NCI-H1930 (cell line): ENCODE measurements at regions not wholly inside any gene's neighbourhood (a gene's known extent, or its start where the extent isn't known, plus 50 kb on each side); places are given as distances from the start of the nearest gene placed in this dataset.
"Not testable (repeated sequence)": the region's sequence is repeated elsewhere in the genome, so short reads cannot be mapped to it uniquely, and the experiment has no call there.

ENCODE experiments used
- DNase-seq, 2 experiments: peaks; one replicate each; lab custom pipeline; 2025; lab: John Stamatoyannopoulos, UW

DNA sequence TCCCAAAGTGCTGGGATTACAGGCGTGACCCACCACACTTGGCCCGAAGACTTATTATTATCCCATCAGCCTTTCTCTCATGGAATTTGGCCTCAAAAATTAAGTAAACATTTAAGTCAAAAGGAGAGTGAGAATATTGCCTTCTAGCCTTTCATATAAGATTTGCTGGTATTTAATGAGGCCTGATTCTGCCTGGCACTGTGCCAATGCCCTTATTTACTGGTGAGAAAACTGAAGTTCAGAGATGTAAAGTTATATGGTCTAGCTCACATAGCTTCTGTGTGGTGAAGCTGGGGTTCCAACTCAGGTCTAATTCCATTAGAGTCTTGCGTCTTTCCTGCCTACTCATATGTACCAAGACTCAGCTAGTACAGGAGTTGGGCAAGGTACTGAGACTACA, 260.2 kb downstream of the SDHAF3 start:
- no peak for DNase-seq

DNA sequence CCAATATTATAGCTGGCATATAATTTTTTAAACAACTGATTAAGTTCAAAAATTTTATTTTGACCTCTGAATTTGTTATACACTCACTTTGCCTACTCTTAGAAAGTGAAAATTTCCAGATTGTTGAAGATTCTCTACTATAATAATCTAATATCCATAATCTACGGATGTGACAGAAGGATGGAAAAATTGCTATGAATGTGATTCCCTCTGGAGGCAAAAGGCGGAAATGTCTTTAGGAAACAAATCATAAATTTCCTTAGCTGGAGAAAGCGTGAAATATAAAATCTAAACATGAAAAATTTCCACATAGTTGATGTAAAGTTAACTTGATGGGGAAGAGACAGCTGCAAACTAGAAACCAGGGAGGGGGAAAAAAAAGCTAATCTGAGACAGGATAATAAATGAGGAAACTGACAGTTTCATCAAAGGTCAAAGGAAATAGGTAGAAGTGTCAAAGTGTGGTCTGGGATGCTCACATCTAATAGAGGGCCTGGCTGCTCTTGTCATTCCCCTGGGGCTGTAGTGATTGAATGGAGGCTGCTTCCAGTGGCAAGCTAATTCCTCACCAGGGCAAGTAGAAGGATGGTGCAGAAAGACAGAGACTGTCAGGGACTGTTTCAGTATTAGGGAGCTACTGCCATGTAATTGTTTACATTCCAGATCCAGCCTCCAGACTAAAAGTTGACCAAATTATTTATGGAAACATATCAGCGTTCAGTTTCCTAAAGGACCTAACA, 264.5 kb downstream of the SDHAF3 start:
- no peak for DNase-seq

DNA sequence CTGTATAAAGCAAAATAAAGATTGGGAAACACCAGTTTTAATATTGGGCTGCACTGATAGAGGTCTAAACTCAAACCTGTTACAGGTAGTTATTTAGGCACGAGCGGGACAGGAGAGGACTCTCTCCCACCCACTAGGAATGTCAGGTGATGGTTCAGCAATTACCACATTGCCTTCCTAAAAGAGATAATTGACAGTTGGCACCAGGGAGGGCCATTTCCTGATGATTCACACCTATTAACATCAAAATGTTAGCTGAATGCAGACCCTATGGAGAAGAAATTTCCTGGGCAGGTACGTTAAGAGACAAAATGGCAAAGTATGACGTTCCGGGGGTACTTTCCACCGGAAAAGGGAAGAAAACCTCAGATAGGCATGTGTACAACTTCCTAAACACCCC, 272.6 kb downstream of the SDHAF3 start:
- no peak for DNase-seq

DNA sequence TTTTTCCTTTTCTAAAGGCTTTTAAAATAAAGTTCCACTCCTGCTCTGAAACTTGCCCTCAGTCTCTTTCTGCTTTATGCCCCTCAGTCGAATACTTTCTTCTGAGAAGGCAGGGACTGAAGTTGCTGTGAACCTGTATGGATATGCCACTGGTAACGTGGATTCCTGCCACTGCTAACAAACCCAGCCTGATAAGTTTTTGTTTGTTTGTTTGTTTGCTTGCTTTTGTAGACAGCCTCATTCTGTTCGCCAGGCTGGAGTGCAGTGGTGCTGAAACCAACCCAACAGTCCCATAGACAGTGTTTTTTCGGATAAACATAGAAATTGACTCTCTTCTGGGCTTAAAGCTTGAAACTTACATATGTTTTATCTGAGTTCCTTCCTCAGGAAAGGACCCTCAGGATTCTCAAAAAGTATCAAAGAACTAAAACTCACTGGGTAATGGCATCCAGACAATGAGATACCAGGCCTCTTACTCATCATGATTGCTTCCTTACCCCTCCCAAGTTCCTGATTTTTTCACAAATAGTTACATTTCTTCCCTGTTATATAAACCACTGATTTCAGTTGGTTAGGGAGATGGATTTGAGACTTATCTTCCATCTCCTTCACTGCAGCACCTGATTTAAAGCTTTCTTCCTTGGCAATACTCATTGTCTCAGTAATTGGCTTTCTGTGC, 273.6 kb downstream of the SDHAF3 start:
- DNase-seq: no peak

DNA sequence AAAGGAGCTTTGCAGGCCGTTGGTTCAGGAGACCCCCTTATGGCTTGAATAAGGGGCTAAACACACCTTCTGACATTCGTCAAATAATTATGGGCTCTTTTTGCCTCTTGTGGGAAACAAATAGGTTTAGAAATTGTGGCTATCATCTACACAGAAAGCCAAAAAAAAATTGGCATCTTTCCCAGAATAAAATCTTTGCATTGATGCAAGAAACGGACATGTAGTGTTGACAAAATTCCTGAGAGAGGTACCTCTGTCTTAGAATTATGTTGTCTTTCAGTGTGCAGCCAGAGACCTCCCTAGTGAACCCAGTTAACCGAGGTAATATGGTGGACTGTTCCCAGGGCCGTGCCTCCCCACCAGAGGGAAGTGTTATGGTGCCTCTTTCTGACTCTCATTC, 283.9 kb downstream of the SDHAF3 start:
- DNase-seq: no peak

DNA sequence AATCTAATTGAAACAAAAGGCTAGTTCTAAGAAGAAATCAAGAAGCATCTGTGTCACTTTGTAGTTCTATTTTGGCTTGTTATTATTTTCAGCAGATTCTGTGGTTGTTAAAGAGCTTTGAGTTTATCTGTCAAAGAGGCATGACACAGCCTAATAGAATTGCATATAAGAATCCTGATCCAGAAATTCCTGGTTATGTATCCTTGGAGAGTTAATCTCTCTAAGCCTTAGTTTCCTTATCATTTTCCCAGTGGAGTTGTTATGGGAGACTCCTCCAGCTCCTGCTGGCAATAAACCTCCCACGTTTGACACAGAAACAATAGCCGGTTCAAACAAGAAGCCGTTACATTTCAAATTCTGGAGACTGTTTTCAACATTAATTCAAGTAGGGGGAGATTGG, 288.3 kb downstream of the SDHAF3 start:
- no peak for DNase-seq

DNA sequence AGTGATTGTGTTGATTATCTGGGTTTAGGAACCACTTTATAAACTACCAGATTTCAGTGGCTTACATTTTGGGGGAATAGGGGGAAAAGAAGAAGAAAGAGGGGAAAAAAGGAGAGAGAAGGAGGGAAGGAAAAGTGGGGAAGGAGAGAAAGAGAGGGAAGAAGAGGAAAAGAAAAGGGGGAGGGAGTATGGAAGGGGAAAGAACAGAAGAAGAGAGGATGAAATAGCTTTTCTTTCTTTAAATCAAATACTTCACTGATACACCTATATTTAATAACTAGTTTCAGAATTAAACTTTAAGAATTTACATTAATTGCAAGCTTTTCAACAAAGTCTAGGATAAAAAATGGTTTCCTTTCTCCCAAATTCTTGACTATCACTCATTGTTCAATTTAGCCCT, 289.6 kb downstream of the SDHAF3 start:
- no peak for DNase-seq

DNA sequence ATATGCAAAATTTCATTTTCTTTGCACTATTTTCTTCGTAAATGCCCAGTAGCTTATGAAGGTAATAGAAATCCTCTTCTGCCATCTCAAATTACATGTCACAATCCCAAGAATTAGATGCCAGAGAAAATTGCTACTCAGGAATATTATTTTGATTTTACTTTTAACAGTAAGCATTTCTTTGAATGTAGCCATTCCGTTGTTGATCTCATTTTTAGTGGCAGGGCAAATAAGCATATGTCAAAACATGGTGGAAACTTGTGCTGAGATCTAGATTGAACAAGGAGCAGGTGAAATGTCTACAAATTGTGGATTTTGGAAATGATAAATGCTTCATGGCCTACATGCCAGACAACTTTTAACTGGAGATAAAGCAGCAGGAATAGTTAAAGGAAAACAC, 291.8 kb downstream of the SDHAF3 start:
- DNase-seq: no peak

GRCh38 chr7:97418312-97418711, 300.8 kb downstream of the SDHAF3 start:
- DNase-seq: no peak

DNA sequence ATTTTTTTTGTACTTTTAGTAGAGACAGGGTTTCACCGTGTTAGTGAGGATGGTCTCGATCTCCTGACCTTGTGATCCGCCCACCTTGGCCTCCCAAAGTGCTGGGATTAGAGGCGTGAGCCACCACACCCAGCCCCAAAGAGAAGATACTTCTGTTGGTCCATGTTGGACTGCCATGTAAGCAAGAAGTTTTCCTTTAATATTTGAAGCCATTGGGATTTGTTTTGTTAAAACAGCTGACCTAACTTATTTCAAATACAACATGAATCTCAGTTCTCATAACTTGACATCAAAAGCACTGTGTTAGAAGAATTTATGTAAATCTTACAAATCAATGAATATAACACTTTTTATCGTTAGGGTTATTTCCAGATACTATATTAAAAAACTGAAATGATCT, 302.4 kb downstream of the SDHAF3 start:
- DNase-seq: no peak

GRCh38 chr7:97421307-97421930, 303.9 kb downstream of the SDHAF3 start:
- no peak for DNase-seq

- no peak for DNase-seq
These were observed 304.5 kb downstream of the SDHAF3 start for GRCh38 chr7:97422046-97422445.

GRCh38 chr7:97430006-97430405, 301.9 kb upstream of the TAC1 start:
- no peak for DNase-seq

DNA sequence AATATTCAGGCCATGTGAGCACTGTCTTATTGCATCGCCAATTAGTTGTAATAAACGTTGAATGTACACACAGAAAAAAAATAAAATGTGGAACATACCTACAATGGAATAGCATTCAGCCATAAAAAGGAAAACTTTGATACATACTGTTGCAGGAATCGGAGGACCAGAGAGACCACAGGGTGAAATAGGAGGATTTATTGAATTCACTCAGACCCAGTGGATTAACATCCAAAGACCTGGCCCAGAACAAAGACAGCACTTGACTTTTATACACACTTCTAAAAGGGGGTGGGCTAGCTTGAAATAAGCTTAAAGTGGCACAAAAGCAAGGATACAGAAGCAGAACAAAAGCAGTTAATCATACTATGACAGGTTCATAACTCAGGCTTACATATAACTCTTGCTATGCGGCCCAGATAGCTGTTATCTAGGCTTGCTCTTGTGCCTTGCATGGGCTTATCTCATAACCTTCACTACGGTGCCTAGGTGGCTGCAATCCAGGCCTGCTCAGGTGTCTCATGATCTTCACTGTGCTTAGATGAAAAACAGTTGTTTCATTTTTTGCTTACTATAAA, 292.2 kb upstream of the TAC1 start:
- DNase-seq: peak in 1 of 2 experiments; percentile 13

DNA sequence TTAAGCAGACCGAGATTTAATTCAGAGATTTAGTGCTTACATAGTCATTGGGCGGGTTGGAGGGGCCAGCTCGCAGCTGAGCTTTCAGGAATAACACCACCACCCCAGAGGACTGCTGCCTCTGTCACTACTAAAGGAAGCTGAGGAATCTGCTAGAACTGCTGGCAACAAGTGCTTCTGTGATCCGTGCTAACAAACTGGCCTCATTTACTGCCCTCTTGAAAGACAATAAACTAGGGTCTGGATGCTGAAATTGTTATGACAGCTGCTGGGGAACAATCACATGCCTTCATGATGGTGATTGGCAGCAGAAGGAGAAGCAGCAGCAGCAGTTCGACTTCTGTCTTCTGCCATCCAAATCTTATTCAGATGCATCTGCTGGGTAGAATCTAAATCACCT, 285.5 kb upstream of the TAC1 start:
- peak in 1 of 2 experiments; percentile 11 for DNase-seq

DNA sequence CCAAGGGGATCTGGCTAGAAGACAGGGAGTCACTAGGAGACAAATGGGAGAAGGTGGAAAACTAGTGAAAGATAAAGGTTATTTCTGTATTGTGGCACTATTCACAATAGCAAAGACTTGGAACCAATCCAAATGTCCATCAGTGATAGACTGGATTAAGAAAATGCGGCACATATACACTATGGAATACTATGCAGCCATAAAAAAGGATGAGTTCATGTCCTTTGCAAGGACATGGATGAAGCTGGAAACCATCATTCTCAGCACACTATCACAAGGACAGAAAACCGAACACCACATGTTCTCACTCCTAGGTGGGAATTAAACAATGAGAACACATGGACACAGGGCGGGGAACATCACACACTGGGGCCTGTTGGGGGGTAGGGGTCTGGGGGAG, 282.4 kb upstream of the TAC1 start:
- not testable (repeated sequence) for DNase-seq

- no peak for DNase-seq
These were observed 281.4 kb upstream of the TAC1 start for GRCh38 chr7:97450516-97450915.

DNA sequence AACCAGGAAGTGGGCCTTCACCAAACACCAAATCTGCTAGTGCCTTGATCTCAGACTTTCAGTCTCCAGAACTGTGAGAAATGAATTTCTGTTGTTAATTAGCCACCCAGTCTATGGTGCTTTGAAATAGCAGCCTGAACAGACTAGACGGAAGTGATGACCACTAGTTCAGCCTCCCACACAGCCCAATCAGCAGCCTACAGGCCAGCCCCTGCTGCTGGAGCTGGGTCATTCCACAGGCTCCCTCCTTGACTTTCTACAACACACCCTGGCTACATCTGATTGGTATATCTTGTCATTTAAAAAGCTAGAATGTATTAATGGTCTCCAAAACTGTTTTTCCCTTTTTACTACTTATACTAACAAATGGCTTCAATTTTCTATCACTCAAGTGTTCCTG, 277.2 kb upstream of the TAC1 start:
- DNase-seq: no peak

- DNase-seq: no peak
These were observed 274.8 kb upstream of the TAC1 start for GRCh38 chr7:97457054-97457453.

DNA sequence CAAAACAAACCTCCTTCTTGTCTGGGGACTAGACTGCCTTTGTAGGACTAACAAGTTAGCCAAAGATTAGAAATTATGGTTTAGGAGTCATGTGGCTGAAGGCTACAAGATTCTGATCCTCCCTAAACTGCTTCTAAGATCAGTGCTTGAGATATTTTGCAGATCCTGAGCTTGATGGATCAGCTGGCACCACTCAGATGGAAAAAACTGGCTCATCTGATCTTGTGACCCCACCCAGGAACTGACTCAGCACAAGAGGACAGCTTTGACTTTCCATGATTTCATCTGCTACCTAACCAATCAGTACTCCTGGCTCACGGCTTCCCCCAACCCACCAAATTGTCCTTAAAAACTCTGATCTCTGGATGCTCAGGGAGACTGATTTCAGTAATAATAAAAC, 271.5 kb upstream of the TAC1 start:
- DNase-seq: no peak

GRCh38 chr7:97461596-97461995, 270.3 kb upstream of the TAC1 start:
- no peak for DNase-seq

DNA sequence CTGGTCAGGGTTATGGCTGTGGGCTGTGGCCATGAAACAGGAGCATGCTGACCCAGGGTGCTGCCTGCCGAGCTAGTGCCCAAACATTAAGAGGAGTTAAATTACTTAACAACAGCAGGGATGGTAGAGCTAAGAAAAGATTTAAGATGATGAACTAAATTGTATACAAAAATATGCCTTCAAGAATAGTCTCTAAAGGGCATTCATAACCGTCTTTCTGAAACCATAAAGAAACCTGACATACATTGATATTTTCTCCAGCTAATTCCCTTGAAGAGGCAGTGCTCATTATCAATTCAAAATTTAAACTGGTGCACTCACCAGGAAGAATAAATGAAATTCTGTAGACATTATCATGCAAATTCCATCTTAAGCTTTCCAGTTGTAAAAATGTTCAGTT, 265.8 kb upstream of the TAC1 start:
- no peak for DNase-seq
